ENCODE measurements at regions not wholly inside any gene's neighbourhood (a gene's known extent, or its start where the extent isn't known, plus 50 kb on each side); places are given as distances from the start of the nearest gene placed in this dataset.

DNA sequence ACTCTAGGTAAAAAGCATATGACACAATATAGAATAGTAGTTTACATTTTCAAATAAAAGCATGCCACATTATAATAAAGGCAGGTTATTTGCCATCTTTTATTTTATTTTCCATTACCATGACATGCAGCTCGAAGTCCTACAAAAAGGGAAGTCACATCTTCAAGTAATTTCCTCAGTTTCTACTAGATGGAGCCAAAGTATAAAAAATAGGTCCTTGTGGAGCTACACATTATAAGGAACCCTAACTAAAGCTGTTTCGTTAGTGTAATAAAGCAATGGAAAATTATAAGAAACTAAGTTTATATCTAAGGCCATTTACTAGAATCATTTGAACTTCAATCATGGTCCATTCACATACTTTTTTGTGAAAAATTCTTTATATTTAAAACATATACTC is 674.5 kb downstream of the KCNJ3 start:
- no peak for TF ChIP-seq CREB1 (CRISPR knock-in tag; IDR thresholded peaks at IDR 0.05)
- TF ChIP-seq MYBL2 (CRISPR knock-in tag; IDR thresholded peaks at IDR 0.05) = no peak
- TF ChIP-seq, protein P1, sequence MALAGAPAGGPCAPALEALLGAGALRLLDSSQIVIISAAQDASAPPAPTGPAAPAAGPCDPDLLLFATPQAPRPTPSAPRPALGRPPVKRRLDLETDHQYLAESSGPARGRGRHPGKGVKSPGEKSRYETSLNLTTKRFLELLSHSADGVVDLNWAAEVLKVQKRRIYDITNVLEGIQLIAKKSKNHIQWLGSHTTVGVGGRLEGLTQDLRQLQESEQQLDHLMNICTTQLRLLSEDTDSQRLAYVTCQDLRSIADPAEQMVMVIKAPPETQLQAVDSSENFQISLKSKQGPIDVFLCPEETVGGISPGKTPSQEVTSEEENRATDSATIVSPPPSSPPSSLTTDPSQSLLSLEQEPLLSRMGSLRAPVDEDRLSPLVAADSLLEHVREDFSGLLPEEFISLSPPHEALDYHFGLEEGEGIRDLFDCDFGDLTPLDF (CRISPR knock-in tag; IDR thresholded peaks at IDR 0.05) = no peak
- TF ChIP-seq, protein P2, sequence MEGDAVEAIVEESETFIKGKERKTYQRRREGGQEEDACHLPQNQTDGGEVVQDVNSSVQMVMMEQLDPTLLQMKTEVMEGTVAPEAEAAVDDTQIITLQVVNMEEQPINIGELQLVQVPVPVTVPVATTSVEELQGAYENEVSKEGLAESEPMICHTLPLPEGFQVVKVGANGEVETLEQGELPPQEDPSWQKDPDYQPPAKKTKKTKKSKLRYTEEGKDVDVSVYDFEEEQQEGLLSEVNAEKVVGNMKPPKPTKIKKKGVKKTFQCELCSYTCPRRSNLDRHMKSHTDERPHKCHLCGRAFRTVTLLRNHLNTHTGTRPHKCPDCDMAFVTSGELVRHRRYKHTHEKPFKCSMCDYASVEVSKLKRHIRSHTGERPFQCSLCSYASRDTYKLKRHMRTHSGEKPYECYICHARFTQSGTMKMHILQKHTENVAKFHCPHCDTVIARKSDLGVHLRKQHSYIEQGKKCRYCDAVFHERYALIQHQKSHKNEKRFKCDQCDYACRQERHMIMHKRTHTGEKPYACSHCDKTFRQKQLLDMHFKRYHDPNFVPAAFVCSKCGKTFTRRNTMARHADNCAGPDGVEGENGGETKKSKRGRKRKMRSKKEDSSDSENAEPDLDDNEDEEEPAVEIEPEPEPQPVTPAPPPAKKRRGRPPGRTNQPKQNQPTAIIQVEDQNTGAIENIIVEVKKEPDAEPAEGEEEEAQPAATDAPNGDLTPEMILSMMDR (IDR thresholded peaks at IDR 0.05) = no peak
- TF ChIP-seq SMAD3 (CRISPR knock-in tag; IDR thresholded peaks at IDR 0.05; ENCODE audit: borderline replicate concordance) = no peak
- TF ChIP-seq ZNF121 (CRISPR knock-in tag; IDR thresholded peaks at IDR 0.05) = no peak
- TF ChIP-seq RELA (CRISPR knock-in tag; IDR thresholded peaks at IDR 0.05; ENCODE audit: borderline replicate concordance) = no peak
- TF ChIP-seq, protein P3, sequence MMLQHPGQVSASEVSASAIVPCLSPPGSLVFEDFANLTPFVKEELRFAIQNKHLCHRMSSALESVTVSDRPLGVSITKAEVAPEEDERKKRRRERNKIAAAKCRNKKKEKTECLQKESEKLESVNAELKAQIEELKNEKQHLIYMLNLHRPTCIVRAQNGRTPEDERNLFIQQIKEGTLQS (CRISPR knock-in tag; conservative IDR thresholded peaks at IDR 0.05) = no peak
- no peak for TF ChIP-seq IRF2 (CRISPR knock-in tag; IDR thresholded peaks at IDR 0.05; ENCODE audit: borderline replicate concordance, low read depth)
- TF ChIP-seq NR2C2 (CRISPR knock-in tag; IDR thresholded peaks at IDR 0.05) = no peak
- TF ChIP-seq CBFB (CRISPR knock-in tag; IDR thresholded peaks at IDR 0.05; ENCODE audit: low read depth) = no peak
- no peak for TF ChIP-seq KAT7 (CRISPR knock-in tag; IDR thresholded peaks at IDR 0.05; ENCODE audit: borderline replicate concordance)
